Mucosa of descending colon (tissue), 3 donors: ENCODE measurements at regions not wholly inside any gene's neighbourhood (a gene's known extent, or its start where the extent isn't known, plus 50 kb on each side); places are given as distances from the start of the nearest gene placed in this dataset.

Experiments used
- ATAC-seq: fragments of 200-7000 bp; cut with Tn5 transposase; one replicate; pipeline ENCODE4 v1.9.1; 2020; ENCODE audit warnings: mild to moderate bottlenecking, moderate library complexity
- DNase-seq, 3 donors: peaks; one replicate each; pipeline ENCODE4 v3.0.0-alpha.2; 2020
- H3K36me3 ChIP-seq: fragments of 200-600 bp; one replicate; pipeline ENCODE4 v1.8.0; 2021; ENCODE audit warnings: low read depth, mild to moderate bottlenecking
- H3K4me1 ChIP-seq: fragments of 200-600 bp; one replicate; pipeline ENCODE4 v1.8.0; 2021; ENCODE audit warnings: low read depth, mild to moderate bottlenecking
- H3K4me3 ChIP-seq: fragments of 200-600 bp; one replicate; pipeline ENCODE4 v1.8.0; 2021; ENCODE audit warnings: mild to moderate bottlenecking
- H3K9me3 ChIP-seq: fragments of 200-600 bp; one replicate; pipeline ENCODE4 v1.8.0; 2021; ENCODE audit warnings: mild to moderate bottlenecking
- CTCF ChIP-seq: fragments of 200-600 bp; IDR thresholded peaks from one replicate; pipeline ENCODE4 v1.8.0; 2022; ENCODE audit warnings: antibody characterized with exemption, mild to moderate bottlenecking
- intact Hi-C, 2 donors: fragments of 100-400 bp; cut with DNase I in 1 of 2; cut with micrococcal nuclease in 1 of 2; formaldehyde crosslinking; loops; one replicate each; pipeline versions ENCODE4 v1.11.0 to v1.11.1; 2022; cut with DNase I, micrococcal nuclease
- donor health status: DM: no; HTN: no; CAD: no; lungs with moderate emphysema.
- donor health status: DM: no; HTN: no; CAD: no.
- donor health status: DM: no; HTN: yes; CAD: no.

DNA sequence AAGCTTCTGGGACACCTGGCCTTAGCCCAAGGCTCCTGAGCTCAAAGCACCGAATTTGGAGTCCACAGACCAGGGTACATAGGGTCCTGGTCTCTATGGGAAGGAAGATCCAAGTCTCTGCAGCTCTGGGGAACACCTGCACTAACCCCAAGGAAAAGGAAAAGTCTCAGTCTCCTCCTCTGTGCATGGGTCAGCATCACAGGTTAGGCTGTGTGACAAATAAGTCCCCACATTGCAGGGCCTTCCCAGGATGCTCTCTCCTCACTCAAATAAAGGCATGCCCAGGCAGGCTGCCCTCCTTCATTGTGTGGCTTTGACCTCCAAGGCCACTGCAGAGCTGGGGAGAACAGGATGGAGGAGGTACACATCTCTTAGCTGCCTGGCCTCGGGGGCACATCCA lies 121.0 kb upstream of the ZMIZ1 start:
- Histone ChIP-seq H3K4me3 (no peak overlapping the region), H3K9me3 (no peaks in the 10 kb centered on the region), H3K4me1 (peaks cover 2% of the 10 kb centered on the region), H3K36me3 (no peaks in the 10 kb centered on the region)
- intact Hi-C loops, result no loop called here
- no peak for TF ChIP-seq CTCF
- ATAC-seq (no peak), DNase-seq (no peak)

- DNase-seq (no peak), ATAC-seq (peak; percentile 73)
- Histone ChIP-seq H3K9me3 (no peaks in the 10 kb centered on the region), H3K4me3 (no peak overlapping the region), H3K36me3 (no peaks in the 10 kb centered on the region), H3K4me1 (peaks cover 2% of the 10 kb centered on the region)
- TF ChIP-seq CTCF, result no peak
- intact Hi-C loops, result no loop called here
These were observed 120.1 kb upstream of the ZMIZ1 start for GRCh38 chr10:78948621-78949030.

DNA sequence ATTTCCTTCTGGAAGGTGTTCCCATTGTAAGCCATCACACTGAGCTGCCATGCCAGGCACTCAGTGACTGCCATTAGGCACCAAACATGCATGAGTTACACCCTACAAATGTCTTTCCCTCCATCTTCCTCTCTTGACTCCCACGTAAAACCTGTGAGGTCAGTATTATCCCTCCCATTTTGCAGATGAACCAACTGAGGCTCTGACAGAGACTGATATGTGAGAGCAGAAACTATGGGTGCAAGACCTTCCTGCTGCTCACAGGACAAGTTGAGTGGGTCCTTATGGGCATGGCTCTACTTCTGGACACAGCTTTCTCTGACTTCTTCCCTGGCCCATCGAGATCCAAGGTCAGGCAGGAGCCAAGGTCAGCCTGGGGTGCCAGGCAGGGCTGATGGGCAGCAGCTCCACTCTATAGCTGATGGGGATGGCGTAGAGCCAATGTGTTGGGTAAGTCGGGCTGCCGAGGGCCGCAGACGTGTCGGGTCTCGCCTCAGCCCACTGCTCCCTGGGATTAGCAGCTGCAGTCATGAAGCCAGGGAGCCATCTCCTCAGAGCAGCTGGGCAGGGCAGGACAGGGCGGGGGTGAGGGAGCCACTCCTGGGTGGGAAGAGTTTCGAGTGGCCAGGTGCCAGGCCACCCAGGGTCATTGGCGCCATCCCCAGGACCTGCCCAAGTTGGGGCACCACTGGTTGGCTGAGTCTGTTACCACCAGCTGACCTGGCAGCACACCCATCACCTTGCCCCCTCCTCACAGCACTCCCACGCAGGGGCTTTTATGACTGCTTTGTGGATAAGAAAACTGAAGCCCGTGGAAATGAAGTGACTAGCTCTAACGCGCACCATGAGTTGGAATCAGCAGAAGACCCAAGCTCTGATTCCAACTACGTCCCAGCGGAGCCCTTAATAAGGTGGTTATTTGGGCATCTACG lies 117.8 kb upstream of the ZMIZ1 start:
- H3K4me1 ChIP-seq, result no peaks in the 10 kb centered on the region
- DNase-seq (no peak), ATAC-seq (no peak)
- no peaks in the 10 kb centered on the region for H3K36me3 ChIP-seq
- no peaks in the 10 kb centered on the region for H3K9me3 ChIP-seq
- no peak for TF ChIP-seq CTCF
- no peak overlapping the region for H3K4me3 ChIP-seq
- intact Hi-C loops, result no loop called here

DNA sequence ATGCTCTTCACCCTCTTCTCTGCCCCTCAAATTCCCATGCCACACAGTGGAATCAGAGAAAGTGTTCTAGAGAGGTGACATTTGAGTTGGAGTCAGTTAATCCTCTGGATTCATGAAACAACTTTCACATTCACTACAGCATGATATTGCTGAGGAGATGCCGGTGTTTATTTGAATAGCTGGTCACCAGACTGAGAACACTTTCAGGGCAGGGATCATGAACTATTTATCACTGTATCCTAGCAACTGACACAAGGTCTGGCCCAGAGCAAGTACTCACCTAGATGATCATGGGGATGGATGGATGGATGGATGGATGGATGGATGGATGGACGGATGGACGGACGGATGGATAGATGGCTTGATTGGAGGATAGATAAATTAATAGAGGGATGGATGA lies 116.7 kb upstream of the ZMIZ1 start:
- Histone ChIP-seq H3K4me1 (no peaks in the 10 kb centered on the region), H3K4me3 (no peak overlapping the region), H3K36me3 (no peaks in the 10 kb centered on the region), H3K9me3 (no peaks in the 10 kb centered on the region)
- ATAC-seq (no peak), DNase-seq (no peak)
- intact Hi-C loops, result no loop called here
- no peak for TF ChIP-seq CTCF

DNA sequence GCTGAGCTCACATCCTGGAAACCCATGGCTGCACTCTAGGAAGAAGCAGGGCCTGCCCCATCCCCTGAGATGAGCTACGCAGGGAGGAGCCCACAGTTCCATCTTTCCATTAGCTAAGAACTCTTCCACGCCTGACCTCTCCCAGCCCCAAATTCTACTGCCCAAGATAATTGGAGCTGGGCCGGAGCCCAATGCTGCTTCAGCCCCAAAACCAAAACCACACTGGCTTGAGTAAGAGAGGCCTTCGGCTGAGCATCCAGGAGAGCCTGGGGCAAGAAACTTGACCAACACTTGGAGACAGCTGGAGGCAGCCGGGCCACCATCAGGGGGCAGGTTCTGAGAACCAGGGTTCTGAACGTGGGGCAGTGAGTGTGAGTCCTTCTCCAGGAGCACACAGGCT lies 116.1 kb upstream of the ZMIZ1 start:
- Histone ChIP-seq H3K36me3 (no peaks in the 10 kb centered on the region), H3K9me3 (no peaks in the 10 kb centered on the region), H3K4me1 (no peaks in the 10 kb centered on the region), H3K4me3 (no peak overlapping the region)
- peak in 1 of 3 donors; percentile 33 for DNase-seq
- intact Hi-C loops, result no loop called here
- ATAC-seq, result peak; percentile 37
- no peak for TF ChIP-seq CTCF
